GM12892 (cell line): ENCODE measurements at regions not wholly inside any gene's neighbourhood (a gene's known extent, or its start where the extent isn't known, plus 50 kb on each side); places are given as distances from the start of the nearest gene placed in this dataset.
"Not testable (repeated sequence)": the region's sequence is repeated elsewhere in the genome, so short reads cannot be mapped to it uniquely, and the experiment has no call there.

ENCODE experiments used
- DNase-seq: peaks from one replicate; pipeline ENCODE4 v3.0.0; 2011; ENCODE audit not compliant: insufficient read length
- FAIRE-seq: peaks from 2 replicates; lab custom pipeline; 2011; peaks lifted over from hg19 to GRCh38; lab: Jason Lieb, UNC
- POLR2A ChIP-seq: IDR thresholded peaks from 2 replicates; pipeline ENCODE4 v1.6.1; 2011; ENCODE audit warnings: low read depth, low read length, control low read depth
- POLR2AphosphoS5 ChIP-seq: IDR thresholded peaks from 2 replicates; pipeline ENCODE4 v1.6.1; 2011; ENCODE audit warnings: low read depth, low read length, control low read depth
- TAF1 ChIP-seq: IDR thresholded peaks from 2 replicates; pipeline ENCODE4 v1.6.1; 2011; ENCODE audit warnings: low read depth, mild to moderate bottlenecking, control low read depth, low read length, borderline replicate concordance

- no peak for FAIRE-seq
- no peak for TF ChIP-seq POLR2A
- TF ChIP-seq TAF1 = no peak
- no peak for TF ChIP-seq POLR2AphosphoS5
- DNase-seq = no peak
These were observed 347.8 kb downstream of the DSC3 start for GRCh38 chr18:30694773-30695172.

- TF ChIP-seq POLR2AphosphoS5 (no peak), POLR2A (no peak), TAF1 (no peak)
- no peak for DNase-seq
- no peak for FAIRE-seq
These were observed 353.3 kb downstream of the DSC3 start for GRCh38 chr18:30689216-30689615.

- TF ChIP-seq POLR2A (no peak), TAF1 (no peak), POLR2AphosphoS5 (no peak)
- FAIRE-seq (no peak), DNase-seq (no peak)
These were observed 355.0 kb downstream of the DSC3 start for GRCh38 chr18:30687501-30687900.

- FAIRE-seq (no peak), DNase-seq (no peak)
- no peak for TF ChIP-seq POLR2AphosphoS5
- TF ChIP-seq TAF1 = no peak
- TF ChIP-seq POLR2A = no peak
These were observed 357.6 kb downstream of the DSC3 start for GRCh38 chr18:30684825-30685481.

GRCh38 chr18:30683836-30684235 lies 358.7 kb downstream of the DSC3 start:
- no peak for DNase-seq
- no peak for FAIRE-seq
- TF ChIP-seq POLR2A = no peak
- TF ChIP-seq TAF1 = no peak
- TF ChIP-seq POLR2AphosphoS5 = no peak

- no peak for TF ChIP-seq POLR2AphosphoS5
- FAIRE-seq (no peak), DNase-seq (no peak)
These were observed 359.9 kb downstream of the DSC3 start for GRCh38 chr18:30682672-30683071.

GRCh38 chr18:30679285-30679930 lies 363.1 kb downstream of the DSC3 start:
- FAIRE-seq (no peak), DNase-seq (no peak)
- TF ChIP-seq TAF1 (no peak), POLR2AphosphoS5 (no peak), POLR2A (no peak)

- DNase-seq, FAIRE-seq: not testable (repeated sequence)
These were observed 364.7 kb downstream of the DSC3 start for GRCh38 chr18:30677813-30678212.

- FAIRE-seq (no peak), DNase-seq (no peak)
- no peak for TF ChIP-seq POLR2A
- TF ChIP-seq TAF1 = no peak
- no peak for TF ChIP-seq POLR2AphosphoS5
These were observed 366.5 kb downstream of the DSC3 start for GRCh38 chr18:30676053-30676480.

GRCh38 chr18:30675493-30675892 lies 367.0 kb downstream of the DSC3 start:
- no peak for TF ChIP-seq POLR2AphosphoS5
- TF ChIP-seq POLR2A = no peak
- no peak for TF ChIP-seq TAF1
- FAIRE-seq = no peak

GRCh38 chr18:30675072-30675471 lies 367.5 kb downstream of the DSC3 start:
- TF ChIP-seq POLR2A (no peak), POLR2AphosphoS5 (no peak), TAF1 (no peak)
- no peak for DNase-seq
- FAIRE-seq = no peak

More at GRCh38 chr18:30675493-30675892, 367.0 kb downstream of the DSC3 start:
- no peak for DNase-seq

GRCh38 chr18:30674596-30674995 lies 367.9 kb downstream of the DSC3 start:
- FAIRE-seq (no peak), DNase-seq (no peak)
- TF ChIP-seq TAF1 = no peak
- TF ChIP-seq POLR2A = no peak
- TF ChIP-seq POLR2AphosphoS5 = no peak

GRCh38 chr18:30672439-30672838 lies 370.1 kb downstream of the DSC3 start:
- DNase-seq, FAIRE-seq: not testable (repeated sequence)
